GM12873 (cell line): ENCODE measurements at regions not wholly inside any gene's neighbourhood (a gene's known extent, or its start where the extent isn't known, plus 50 kb on each side); places are given as distances from the start of the nearest gene placed in this dataset.

ENCODE experiments used
- CTCF ChIP-seq: IDR thresholded peaks from 2 replicates; pipeline ENCODE4 v1.5.1; 2012; ENCODE audit warnings: low read depth, mild to moderate bottlenecking, moderate library complexity, low read length, control low read depth; ENCODE audit not compliant: insufficient read depth; ENCODE audit errors: missing control alignments

- no peak for TF ChIP-seq CTCF
Observed at GRCh38 chr2:147392180-147392579, 452.6 kb upstream of the ACVR2A start.

GRCh38 chr2:147390475-147390874, 454.4 kb upstream of the ACVR2A start:
- TF ChIP-seq CTCF: no peak

- TF ChIP-seq CTCF: no peak
Observed at GRCh38 chr2:147389218-147389617, 455.6 kb upstream of the ACVR2A start.

GRCh38 chr2:147388217-147388616, 456.6 kb upstream of the ACVR2A start:
- TF ChIP-seq CTCF: no peak

- no peak for TF ChIP-seq CTCF
Observed at GRCh38 chr2:147386284-147386683, 458.5 kb upstream of the ACVR2A start.

GRCh38 chr2:147385600-147385999, 459.2 kb upstream of the ACVR2A start:
- TF ChIP-seq CTCF: no peak

- no peak for TF ChIP-seq CTCF
Observed at GRCh38 chr2:147384659-147385058, 460.2 kb upstream of the ACVR2A start.
